SU-DHL-6 (cell line): ENCODE measurements at regions not wholly inside any gene's neighbourhood (a gene's known extent, or its start where the extent isn't known, plus 50 kb on each side); places are given as distances from the start of the nearest gene placed in this dataset.

ENCODE experiments used
- CTCF ChIP-seq: fragments of 200-600 bp; sonication (generic); IDR thresholded peaks from one replicate; pipeline ENCODE4 v1.5.1; 2017; ENCODE audit warnings: antibody characterized with exemption, mild to moderate bottlenecking, low read length, moderate library complexity; ENCODE audit not compliant: insufficient read depth, poor library complexity, severe bottlenecking
- EZH2phosphoT487 ChIP-seq: fragments of 200-600 bp; sonication (generic), shearing (Covaris generic); conservative IDR thresholded peaks from 2 replicates; pipeline ENCODE4 v1.6.1; 2018; ENCODE audit warnings: mild to moderate bottlenecking, antibody characterized with exemption, low read length, moderate library complexity, mixed read lengths

- TF ChIP-seq CTCF (no peak), EZH2phosphoT487 (no peak)
Measured at GRCh38 chr9:91101611-91102168, 260.0 kb downstream of the AUH start.
